ENCODE measurements at regions not wholly inside any gene's neighbourhood (a gene's known extent, or its start where the extent isn't known, plus 50 kb on each side); places are given as distances from the start of the nearest gene placed in this dataset.
A peak's percentile ranks its signal among the peaks of the same experiment; 100 is the strongest.

DNA sequence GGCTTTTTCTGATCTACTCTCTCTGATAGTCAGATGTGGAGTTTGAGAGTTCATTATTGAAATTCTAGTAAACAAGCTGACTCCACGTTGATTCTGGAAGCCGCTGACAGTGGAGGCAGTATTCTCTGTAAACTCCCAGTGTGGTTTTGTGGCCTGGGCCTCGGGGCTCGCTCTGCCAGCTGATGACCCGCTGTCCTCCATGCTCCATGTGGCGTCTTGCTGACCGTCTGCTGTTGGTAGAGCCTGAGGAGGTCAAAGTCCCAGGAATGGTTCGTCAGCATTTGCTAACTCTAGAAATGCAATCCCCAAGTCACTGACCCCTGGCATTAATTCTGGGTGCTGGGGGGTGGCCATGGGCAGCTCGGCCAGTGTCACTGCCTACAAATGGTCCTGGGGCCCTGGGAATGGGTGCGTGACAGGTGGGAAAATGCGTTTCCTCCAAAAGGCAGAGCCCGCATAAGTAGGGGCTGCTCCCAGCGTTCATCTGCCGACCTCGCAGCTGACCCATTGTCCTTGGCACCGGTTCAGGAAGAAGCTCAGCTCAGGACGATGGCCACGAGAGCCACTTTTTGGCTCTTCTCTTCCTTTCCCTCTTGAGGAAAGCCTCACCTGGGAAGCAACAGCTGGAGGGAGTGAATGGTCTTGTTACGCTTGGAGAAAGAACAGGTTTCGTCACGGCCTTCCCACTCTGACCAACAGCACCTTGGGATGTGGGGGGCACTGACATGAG is 55.1 kb downstream of the MRPL36 start:
- TF ChIP-seq CTCF (IDR thresholded peaks at IDR 0.05; ENCODE audit: borderline replicate concordance, insufficient read depth, low read depth, low read length), result no peak

GRCh38 chr5:1743769-1744085 is 55.9 kb downstream of the MRPL36 start:
- TF ChIP-seq CTCF (IDR thresholded peaks at IDR 0.05; ENCODE audit: borderline replicate concordance, insufficient read depth, low read depth, low read length), result no peak
- H3K4me3 ChIP-seq (ENCODE audit: low read depth, low read length), result no peak overlapping the region

More for the DNA sequence above, 55.1 kb downstream of the MRPL36 start:
- H3K4me3 ChIP-seq (ENCODE audit: low read depth, low read length), result no peak overlapping the region

- no peak for TF ChIP-seq CTCF (IDR thresholded peaks at IDR 0.05; ENCODE audit: borderline replicate concordance, insufficient read depth, low read depth, low read length)
Observed at GRCh38 chr5:1743061-1743768, 56.4 kb downstream of the MRPL36 start.

DNA sequence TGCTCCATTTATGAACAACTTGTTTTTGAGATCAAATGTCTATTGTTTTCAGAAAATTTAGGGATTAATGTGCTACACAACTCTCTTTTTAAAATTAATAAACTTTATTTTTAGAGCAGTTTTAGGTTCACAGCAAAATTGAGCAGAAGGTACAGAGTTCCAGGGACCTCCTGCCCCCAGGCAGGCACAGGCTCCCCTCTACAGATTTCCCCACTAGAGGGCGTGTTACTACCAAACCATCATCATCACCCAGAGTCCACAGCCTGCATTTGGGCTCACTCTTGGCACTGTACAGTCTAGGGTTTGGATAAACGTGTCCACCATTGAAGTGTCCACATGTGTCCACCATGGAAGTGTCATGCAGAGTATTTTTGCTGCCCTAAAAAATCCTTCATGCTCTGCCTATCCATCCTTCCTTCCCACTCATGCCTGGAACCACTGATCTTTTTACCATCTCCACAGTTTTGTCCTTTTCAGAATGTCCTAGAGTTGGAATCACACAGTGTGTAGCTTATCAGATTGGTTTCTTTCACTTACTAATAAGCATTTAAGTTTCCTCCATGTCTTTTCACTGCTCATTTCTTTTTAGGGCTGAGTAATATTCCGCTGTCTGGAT is 61.7 kb downstream of the MRPL36 start:
- no peak overlapping the region for H3K4me3 ChIP-seq (ENCODE audit: low read depth, low read length)
- TF ChIP-seq CTCF (IDR thresholded peaks at IDR 0.05; ENCODE audit: borderline replicate concordance, insufficient read depth, low read depth, low read length), result peak; percentile 73

More at GRCh38 chr5:1743061-1743768, 56.4 kb downstream of the MRPL36 start:
- no peak overlapping the region for H3K4me3 ChIP-seq (ENCODE audit: low read depth, low read length)

DNA sequence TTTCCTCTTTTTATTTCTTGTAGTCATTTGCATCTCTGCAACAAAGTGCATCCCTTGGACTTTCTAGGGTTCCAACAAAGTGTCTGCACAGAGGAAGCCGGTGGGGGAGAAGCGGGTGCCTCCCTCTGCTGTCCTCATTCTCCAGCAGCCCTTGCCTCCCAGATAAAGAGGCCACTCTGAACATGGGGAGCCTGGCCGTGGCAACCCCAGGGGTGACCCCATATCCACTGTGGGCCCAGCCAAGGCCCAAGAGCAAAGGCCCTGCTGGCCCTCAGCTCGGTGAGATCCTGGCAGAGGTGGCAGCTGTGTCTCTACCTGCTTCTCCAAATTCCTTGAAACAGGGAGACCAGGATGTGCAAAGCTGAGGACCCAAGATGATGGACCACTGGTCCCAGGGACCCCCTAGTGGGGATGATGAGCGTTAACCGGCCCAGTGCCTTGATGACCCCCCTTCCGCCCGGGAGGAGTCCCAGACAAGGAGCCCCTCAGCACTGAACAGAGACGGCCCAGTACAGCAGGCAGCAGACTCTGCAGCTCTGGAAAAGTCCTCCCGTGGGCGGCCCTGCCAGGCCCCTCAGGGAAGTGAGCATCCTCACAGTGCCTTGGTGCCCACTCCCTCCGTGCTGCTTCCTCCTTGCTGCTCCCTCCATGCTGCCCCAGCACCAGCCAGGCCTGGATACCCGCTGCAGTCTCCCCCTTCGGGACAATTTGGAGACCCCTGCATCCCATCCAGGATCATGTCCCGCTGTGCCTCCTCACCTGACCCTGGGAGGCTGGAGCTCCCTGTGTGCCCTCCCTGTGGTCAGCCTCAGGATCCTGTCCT is 62.5 kb downstream of the MRPL36 start:
- no peak for TF ChIP-seq CTCF (IDR thresholded peaks at IDR 0.05; ENCODE audit: borderline replicate concordance, insufficient read depth, low read depth, low read length)

DNA sequence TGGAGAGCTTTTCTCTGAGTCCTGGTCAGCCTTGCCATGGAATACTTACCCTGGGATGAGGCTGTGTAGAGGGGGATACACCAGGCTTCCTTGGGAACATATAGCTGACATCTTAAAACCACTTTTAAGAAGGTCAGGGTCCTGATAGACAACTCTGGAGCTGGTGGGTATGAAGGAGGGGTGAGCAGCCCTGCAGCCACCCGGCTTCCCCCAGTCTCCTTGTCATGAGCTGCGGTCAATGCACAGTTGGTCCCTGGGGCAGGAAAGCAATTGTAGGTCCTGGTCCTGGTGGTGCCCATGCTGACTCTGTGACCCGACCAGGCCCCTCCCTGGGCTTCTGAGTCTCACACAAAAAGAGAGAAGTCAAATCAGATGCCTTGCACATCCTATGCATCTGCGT is 63.6 kb downstream of the MRPL36 start:
- TF ChIP-seq CTCF (IDR thresholded peaks at IDR 0.05; ENCODE audit: borderline replicate concordance, insufficient read depth, low read depth, low read length), result no peak
- no peak overlapping the region for H3K4me3 ChIP-seq (ENCODE audit: low read depth, low read length)

More for the DNA sequence above, 62.5 kb downstream of the MRPL36 start:
- H3K4me3 ChIP-seq (ENCODE audit: low read depth, low read length), result no peak overlapping the region

Data from GM12875 (cell line).